AG04450 (cell line): ENCODE measurements at regions not wholly inside any gene's neighbourhood (a gene's known extent, or its start where the extent isn't known, plus 50 kb on each side); places are given as distances from the start of the nearest gene placed in this dataset.

ENCODE experiments used
- CTCF ChIA-PET: fragments of 300-600, 350-600 bp; formaldehyde crosslinking; extraction: SDS; loops from one replicate; lab custom pipeline; 2022; ENCODE audit warnings: antibody characterized with exemption, inconsistent platforms; lab: Charles Lee
- POLR2A ChIA-PET: fragments of 350-600 bp; formaldehyde crosslinking; extraction: SDS; loops from one replicate; lab custom pipeline; 2021; ENCODE audit warnings: antibody characterized with exemption, inconsistent platforms; lab: Yijun Ruan, JAX
- DNase-seq: peaks from one replicate; pipeline ENCODE4 v3.0.0-alpha.2; 2011; ENCODE audit warnings: low read depth, low spot score
- H3K27ac ChIP-seq: one replicate; pipeline ENCODE4 v1.5.1; 2012; ENCODE audit warnings: low read depth, low read length, control low read depth
- H3K27me3 ChIP-seq: one replicate; pipeline ENCODE4 v1.6.0; 2012; ENCODE audit warnings: low read length; ENCODE audit not compliant: control insufficient read depth, insufficient read depth
- H3K4me3 ChIP-seq: 2 replicates; pipeline ENCODE4 v1.5.1; 2011; ENCODE audit warnings: mild to moderate bottlenecking, low read depth, low read length, control low read depth
- H3K9me3 ChIP-seq: 2 replicates; pipeline ENCODE4 v1.5.1; 2012; ENCODE audit warnings: low read length; ENCODE audit not compliant: control insufficient read depth, insufficient read depth
- TF ChIP-seq, protein P1 (sequence below): IDR thresholded peaks from 2 replicates; pipeline ENCODE4 v1.5.1; 2011; ENCODE audit warnings: low read depth, low read length, control low read depth, inconsistent platforms

DNA sequence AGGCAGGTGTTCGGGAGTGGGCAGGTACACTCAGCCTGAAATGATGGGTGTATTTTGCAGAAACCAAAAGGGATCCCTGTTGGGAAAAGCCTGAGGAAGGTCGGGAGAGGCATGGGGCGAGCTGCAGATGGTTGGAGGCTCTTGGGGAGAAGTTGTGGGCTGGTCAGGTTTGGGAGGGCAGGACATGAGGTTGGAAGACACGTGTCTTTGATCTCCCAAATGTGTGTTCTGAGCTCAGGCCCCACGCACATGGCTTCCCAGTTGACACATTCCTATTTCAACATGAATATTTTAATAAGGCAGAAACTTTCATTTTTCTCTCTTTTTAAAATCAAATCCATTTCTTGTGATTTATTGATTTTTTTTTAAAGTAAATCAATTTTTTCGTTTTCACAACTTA lies 1003.3 kb downstream of the TBC1D22A start:
- ChIA-PET POLR2A (no interaction called here), CTCF (no interaction called here)
- no peaks in the 10 kb centered on the region for H3K27me3 ChIP-seq
- H3K4me3 ChIP-seq, result no peak overlapping the region
- H3K9me3 ChIP-seq, result peaks cover 58% of the 10 kb centered on the region
- TF ChIP-seq, protein P1, sequence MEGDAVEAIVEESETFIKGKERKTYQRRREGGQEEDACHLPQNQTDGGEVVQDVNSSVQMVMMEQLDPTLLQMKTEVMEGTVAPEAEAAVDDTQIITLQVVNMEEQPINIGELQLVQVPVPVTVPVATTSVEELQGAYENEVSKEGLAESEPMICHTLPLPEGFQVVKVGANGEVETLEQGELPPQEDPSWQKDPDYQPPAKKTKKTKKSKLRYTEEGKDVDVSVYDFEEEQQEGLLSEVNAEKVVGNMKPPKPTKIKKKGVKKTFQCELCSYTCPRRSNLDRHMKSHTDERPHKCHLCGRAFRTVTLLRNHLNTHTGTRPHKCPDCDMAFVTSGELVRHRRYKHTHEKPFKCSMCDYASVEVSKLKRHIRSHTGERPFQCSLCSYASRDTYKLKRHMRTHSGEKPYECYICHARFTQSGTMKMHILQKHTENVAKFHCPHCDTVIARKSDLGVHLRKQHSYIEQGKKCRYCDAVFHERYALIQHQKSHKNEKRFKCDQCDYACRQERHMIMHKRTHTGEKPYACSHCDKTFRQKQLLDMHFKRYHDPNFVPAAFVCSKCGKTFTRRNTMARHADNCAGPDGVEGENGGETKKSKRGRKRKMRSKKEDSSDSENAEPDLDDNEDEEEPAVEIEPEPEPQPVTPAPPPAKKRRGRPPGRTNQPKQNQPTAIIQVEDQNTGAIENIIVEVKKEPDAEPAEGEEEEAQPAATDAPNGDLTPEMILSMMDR, result no peak
- no peak overlapping the region for H3K27ac ChIP-seq
- DNase-seq, result no peak

GRCh38 chr22:47762141-47762540 lies 999.7 kb downstream of the TBC1D22A start:
- peaks cover 66% of the 10 kb centered on the region for H3K9me3 ChIP-seq
- TF ChIP-seq, protein P1, result no peak
- ChIA-PET CTCF (no interaction called here), POLR2A (no interaction called here)
- no peak overlapping the region for H3K4me3 ChIP-seq
- no peaks in the 10 kb centered on the region for H3K27me3 ChIP-seq
- no peak overlapping the region for H3K27ac ChIP-seq
- DNase-seq, result no peak

DNA sequence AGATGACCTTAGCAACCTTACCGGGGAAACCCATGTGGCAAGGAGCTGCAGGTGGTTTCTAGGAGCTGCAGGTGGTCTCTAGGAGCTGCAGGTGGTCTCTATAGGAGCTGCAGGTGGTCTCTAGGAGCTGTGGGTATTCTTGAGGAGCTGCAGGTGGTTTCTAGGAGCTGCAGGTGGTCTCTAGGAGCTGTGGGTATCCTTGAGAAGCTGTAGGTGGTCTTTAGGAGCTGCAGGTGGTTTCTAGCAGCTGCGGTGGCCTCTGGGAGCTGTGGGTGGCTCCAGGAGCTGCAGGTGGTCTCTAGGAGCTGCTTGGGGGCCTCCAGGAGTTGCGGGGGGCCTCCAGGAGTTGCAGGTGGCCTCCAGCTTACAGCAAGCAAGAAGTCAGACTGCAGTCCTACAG lies 997.5 kb downstream of the TBC1D22A start:
- POLR2A ChIA-PET, result no interaction called here
- Histone ChIP-seq H3K9me3 (peaks cover 54% of the 10 kb centered on the region), H3K4me3 (no peak overlapping the region), H3K27ac (no peak overlapping the region), H3K27me3 (no peaks in the 10 kb centered on the region)
- CTCF ChIA-PET, result no interaction called here
- TF ChIP-seq, protein P1, result no peak
- DNase-seq, result no peak

- TF ChIP-seq, protein P1, result no peak
- DNase-seq, result no peak
- POLR2A ChIA-PET, result no interaction called here
- Histone ChIP-seq H3K27ac (no peak overlapping the region), H3K27me3 (no peaks in the 10 kb centered on the region), H3K9me3 (peaks cover 37% of the 10 kb centered on the region), H3K4me3 (no peak overlapping the region)
- CTCF ChIA-PET, result no interaction called here
Measured at GRCh38 chr22:47757741-47758140, 995.3 kb downstream of the TBC1D22A start.

GRCh38 chr22:47750086-47750485 lies 987.6 kb downstream of the TBC1D22A start:
- no peak for DNase-seq
- CTCF ChIA-PET, result no interaction called here
- H3K4me3 ChIP-seq, result no peak overlapping the region
- POLR2A ChIA-PET, result no interaction called here
- no peak overlapping the region for H3K27ac ChIP-seq
- H3K27me3 ChIP-seq, result no peaks in the 10 kb centered on the region
- peaks cover 35% of the 10 kb centered on the region for H3K9me3 ChIP-seq
- TF ChIP-seq, protein P1, result no peak
